PC-9 (cell line): ENCODE measurements at regions not wholly inside any gene's neighbourhood (a gene's known extent, or its start where the extent isn't known, plus 50 kb on each side); places are given as distances from the start of the nearest gene placed in this dataset.

ENCODE experiments used
- BruUV-seq: library from RNA; stranded (reverse); fragments of 400-500 nt; replicated peaks from 2 replicates; lab custom pipeline; 2021; lab: Mats Ljungman, UMichigan
- CTCF ChIA-PET: fragments of 300-600 bp; sonication (Branson Sonifier 250); formaldehyde crosslinking; loops from one replicate; lab custom pipeline; 2022; ENCODE audit warnings: antibody characterized with exemption; lab: Charles Lee
- POLR2A ChIA-PET: fragments of 300-600 bp; sonication (Branson Sonifier 250); formaldehyde crosslinking; loops from one replicate; lab custom pipeline; 2022; ENCODE audit warnings: antibody characterized with exemption; ENCODE audit not compliant: unreplicated experiment; lab: Charles Lee
- DNase-seq, 2 experiments: peaks; one replicate each; pipeline versions ENCODE4 v3.0.0 to v3.0.0-alpha.2; 2015 to 2022; ENCODE audit warnings: mixed read lengths in 1 of 2
- H2AFZ ChIP-seq: fragments of 200-600 bp; sonication (generic); 2 replicates; pipeline ENCODE4 v1.8.1; 2017; ENCODE audit warnings: antibody characterized with exemption
- H3F3A ChIP-seq: fragments of 200-600 bp; sonication (generic); 2 replicates; pipeline ENCODE4 v1.8.1; 2017; ENCODE audit warnings: antibody characterized with exemption, mild to moderate bottlenecking, low read depth; ENCODE audit not compliant: insufficient read depth
- H3K27ac ChIP-seq: fragments of 200-600 bp; sonication (generic); 2 replicates; pipeline ENCODE4 v1.6.1; 2016; ENCODE audit warnings: mixed run types
- H3K27me3 ChIP-seq: fragments of 200-600 bp; sonication (generic); 2 replicates; pipeline ENCODE4 v1.6.1; 2016; ENCODE audit warnings: low read depth, mixed run types; ENCODE audit not compliant: insufficient read depth
- H3K36me3 ChIP-seq: fragments of 200-600 bp; sonication (generic); 2 replicates; pipeline ENCODE4 v1.6.1; 2016; ENCODE audit warnings: low read depth, mixed run types
- H3K4me1 ChIP-seq: fragments of 200-600 bp; sonication (generic); replicated peaks from 2 replicates; pipeline ENCODE4 v1.6.1; 2016; ENCODE audit warnings: mixed run types; ENCODE audit not compliant: insufficient read depth
- H3K4me2 ChIP-seq: fragments of 200-600 bp; sonication (generic); 2 replicates; pipeline ENCODE4 v1.6.1; 2017; ENCODE audit warnings: mixed run types
- H3K4me3 ChIP-seq: fragments of 200-600 bp; sonication (generic); 2 replicates; pipeline ENCODE4 v1.6.1; 2016; ENCODE audit warnings: mixed run types
- H3K79me2 ChIP-seq: fragments of 200-600 bp; sonication (generic); 2 replicates; pipeline ENCODE4 v1.6.1; 2017; ENCODE audit warnings: low read depth, mixed run types
- H3K9me2 ChIP-seq: fragments of 200-600 bp; sonication (generic); 2 replicates; pipeline ENCODE4 v1.8.1; 2017; ENCODE audit warnings: mild to moderate bottlenecking; ENCODE audit not compliant: insufficient read depth
- H3K9me3 ChIP-seq: fragments of 200-600 bp; sonication (generic); 2 replicates; pipeline ENCODE4 v1.8.1; 2016; ENCODE audit warnings: low read depth; ENCODE audit not compliant: insufficient read depth
- H4K20me1 ChIP-seq: fragments of 200-600 bp; sonication (generic); 2 replicates; pipeline ENCODE4 v1.8.1; 2017; ENCODE audit not compliant: insufficient read depth
- EZH2 ChIP-seq: fragments of 200-600 bp; sonication (generic); IDR thresholded peaks from 2 replicates; pipeline ENCODE4 v1.8.0; 2017; ENCODE audit warnings: antibody characterized with exemption, low read depth
- intact Hi-C: fragments of 100-400 bp; cut with micrococcal nuclease; formaldehyde crosslinking; loops from one replicate; pipeline ENCODE4 v1.10.0; 2022; ENCODE audit not compliant: unreplicated experiment
- TF ChIP-seq, protein P1 (sequence below): fragments of 200-600 bp; sonication (generic); conservative IDR thresholded peaks from 2 replicates; pipeline ENCODE4 v1.6.1; 2017; ENCODE audit warnings: mixed run types, antibody characterized with exemption, mild to moderate bottlenecking, moderate library complexity

DNA sequence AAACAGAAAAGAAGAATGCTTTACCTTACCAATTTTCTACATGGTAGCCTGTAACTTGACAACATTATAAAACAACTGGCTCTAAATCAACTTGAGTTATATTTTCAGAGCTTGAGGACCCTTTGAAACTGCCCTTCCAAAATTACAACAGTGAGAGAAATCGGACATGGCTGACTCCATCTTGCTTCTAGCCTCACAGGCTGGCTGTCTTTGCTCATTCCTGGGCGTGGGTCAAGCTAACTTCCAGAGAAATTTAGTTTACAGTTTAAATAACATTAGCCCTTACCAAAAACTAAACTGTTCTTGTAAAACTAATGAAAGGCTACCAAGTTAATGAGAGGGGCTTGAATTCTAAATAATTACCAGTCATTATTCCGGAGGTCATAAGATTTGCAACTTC, 183.4 kb downstream of the AKR1D1 start:
- H4K20me1 ChIP-seq = no peaks in the 10 kb centered on the region
- no peaks in the 10 kb centered on the region for H3K79me2 ChIP-seq
- DNase-seq = no peak
- no peak overlapping the region for H2AFZ ChIP-seq
- H3K9me3 ChIP-seq = no peaks in the 10 kb centered on the region; the same call in 1 of the 2 replicates
- TF ChIP-seq EZH2 = no peak
- TF ChIP-seq, protein P1, sequence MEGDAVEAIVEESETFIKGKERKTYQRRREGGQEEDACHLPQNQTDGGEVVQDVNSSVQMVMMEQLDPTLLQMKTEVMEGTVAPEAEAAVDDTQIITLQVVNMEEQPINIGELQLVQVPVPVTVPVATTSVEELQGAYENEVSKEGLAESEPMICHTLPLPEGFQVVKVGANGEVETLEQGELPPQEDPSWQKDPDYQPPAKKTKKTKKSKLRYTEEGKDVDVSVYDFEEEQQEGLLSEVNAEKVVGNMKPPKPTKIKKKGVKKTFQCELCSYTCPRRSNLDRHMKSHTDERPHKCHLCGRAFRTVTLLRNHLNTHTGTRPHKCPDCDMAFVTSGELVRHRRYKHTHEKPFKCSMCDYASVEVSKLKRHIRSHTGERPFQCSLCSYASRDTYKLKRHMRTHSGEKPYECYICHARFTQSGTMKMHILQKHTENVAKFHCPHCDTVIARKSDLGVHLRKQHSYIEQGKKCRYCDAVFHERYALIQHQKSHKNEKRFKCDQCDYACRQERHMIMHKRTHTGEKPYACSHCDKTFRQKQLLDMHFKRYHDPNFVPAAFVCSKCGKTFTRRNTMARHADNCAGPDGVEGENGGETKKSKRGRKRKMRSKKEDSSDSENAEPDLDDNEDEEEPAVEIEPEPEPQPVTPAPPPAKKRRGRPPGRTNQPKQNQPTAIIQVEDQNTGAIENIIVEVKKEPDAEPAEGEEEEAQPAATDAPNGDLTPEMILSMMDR = no peak
- no TSS peak for BruUV-seq
- H3K36me3 ChIP-seq = no peaks in the 10 kb centered on the region
- H3K27ac ChIP-seq = no peak overlapping the region
- intact Hi-C loops = no loop called here
- no peak overlapping the region for H3K4me3 ChIP-seq
- H3K4me1 ChIP-seq = peaks cover 8% of the 10 kb centered on the region
- ChIA-PET CTCF (no interaction called here), POLR2A (no interaction called here)
- H3K9me2 ChIP-seq = no peaks in the 10 kb centered on the region
- no peaks in the 10 kb centered on the region for H3K27me3 ChIP-seq
- H3F3A ChIP-seq = peaks cover 9% of the 10 kb centered on the region
- no peak overlapping the region for H3K4me2 ChIP-seq

DNA sequence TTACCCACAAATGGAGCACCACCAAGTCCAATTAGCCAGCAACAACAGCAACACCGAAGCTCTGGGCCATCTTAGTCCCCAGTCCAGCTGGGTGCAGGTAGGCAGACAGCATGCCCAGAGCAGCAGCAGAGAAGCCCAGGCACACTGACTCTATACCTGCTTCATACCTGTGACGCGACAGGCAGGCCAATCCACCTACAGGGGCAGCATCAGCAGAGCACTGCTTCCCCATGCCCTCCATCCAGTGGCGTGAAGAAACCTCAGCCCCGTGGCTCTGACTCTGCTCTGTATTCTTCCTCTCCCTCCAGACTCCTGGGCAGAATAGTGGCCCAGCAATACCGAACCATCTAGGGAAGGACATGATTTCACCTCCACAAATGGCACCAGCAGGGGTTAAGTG, 191.7 kb downstream of the AKR1D1 start:
- H3K27me3 ChIP-seq = no peaks in the 10 kb centered on the region
- no peaks in the 10 kb centered on the region for H3K4me1 ChIP-seq
- no peaks in the 10 kb centered on the region for H3K79me2 ChIP-seq
- H3K27ac ChIP-seq = no peak overlapping the region
- no peaks in the 10 kb centered on the region for H3K9me2 ChIP-seq
- no peaks in the 10 kb centered on the region for H3F3A ChIP-seq
- no peak for DNase-seq
- no peaks in the 10 kb centered on the region for H3K9me3 ChIP-seq
- no peak overlapping the region for H3K4me3 ChIP-seq
- no TSS peak for BruUV-seq
- no peaks in the 10 kb centered on the region for H4K20me1 ChIP-seq
- H2AFZ ChIP-seq = no peak overlapping the region
- ChIA-PET CTCF (no interaction called here), POLR2A (no interaction called here)
- intact Hi-C loops = no loop called here
- no peaks in the 10 kb centered on the region for H3K36me3 ChIP-seq
- no peak for TF ChIP-seq EZH2
- TF ChIP-seq, protein P1 = no peak
- H3K4me2 ChIP-seq = no peak overlapping the region

DNA sequence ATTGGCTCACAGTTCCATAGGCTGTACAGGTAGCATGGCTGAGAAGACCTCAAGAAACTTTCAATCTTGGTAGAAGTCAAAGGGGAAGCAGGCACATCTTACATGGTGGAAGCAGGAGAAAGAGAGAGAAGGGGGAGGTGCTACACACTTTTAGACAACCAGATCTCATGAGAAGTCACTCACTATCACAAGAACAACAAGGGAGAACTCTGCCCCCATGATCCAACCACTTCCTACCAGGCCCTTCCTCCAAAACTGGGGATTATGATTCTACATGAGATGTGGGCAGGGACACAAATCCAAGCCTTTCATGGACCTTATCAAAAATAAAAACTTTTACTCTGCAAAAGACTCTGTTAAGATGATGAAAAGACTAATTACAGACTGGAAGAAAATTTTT, 183.2 kb upstream of the TRIM24 start:
- no peak for TF ChIP-seq EZH2
- TF ChIP-seq, protein P1 = no peak
- ChIA-PET POLR2A (no interaction called here), CTCF (no interaction called here)
- H3F3A ChIP-seq = no peaks in the 10 kb centered on the region
- H3K9me3 ChIP-seq = no peaks in the 10 kb centered on the region
- H2AFZ ChIP-seq = no peak overlapping the region
- H4K20me1 ChIP-seq = no peaks in the 10 kb centered on the region
- no TSS peak for BruUV-seq
- no peaks in the 10 kb centered on the region for H3K79me2 ChIP-seq
- no peaks in the 10 kb centered on the region for H3K27me3 ChIP-seq
- H3K36me3 ChIP-seq = no peaks in the 10 kb centered on the region
- H3K4me1 ChIP-seq = no peaks in the 10 kb centered on the region
- H3K27ac ChIP-seq = no peak overlapping the region
- H3K4me3 ChIP-seq = no peak overlapping the region
- intact Hi-C loops = no loop called here
- no peak for DNase-seq
- no peak overlapping the region for H3K4me2 ChIP-seq
- H3K9me2 ChIP-seq = no peaks in the 10 kb centered on the region
